SU-DHL-6 (cell line): ENCODE measurements at regions not wholly inside any gene's neighbourhood (a gene's known extent, or its start where the extent isn't known, plus 50 kb on each side); places are given as distances from the start of the nearest gene placed in this dataset.

Source experiments
- H2AFZ ChIP-seq: fragments of 200-600 bp; sonication (generic); 2 replicates; pipeline ENCODE4 v1.6.1; 2014; ENCODE audit warnings: low read depth, mild to moderate bottlenecking, moderate library complexity, mixed read lengths, antibody characterized with exemption, low read length; ENCODE audit not compliant: severe bottlenecking
- H3F3A ChIP-seq: fragments of 200-600 bp; shearing (Covaris generic); 2 replicates; pipeline ENCODE4 v1.6.0; 2016; ENCODE audit warnings: antibody characterized with exemption, mild to moderate bottlenecking; ENCODE audit not compliant: insufficient read depth
- H3K27ac ChIP-seq: fragments of 200-600 bp; sonication (generic); 2 replicates; pipeline ENCODE4 v1.5.1; 2016; ENCODE audit warnings: low read depth, mild to moderate bottlenecking, low read length, moderate library complexity, mixed read lengths
- H3K27me3 ChIP-seq: fragments of 200-600 bp; sonication (generic), shearing (Covaris generic); 2 replicates; pipeline ENCODE4 v1.6.0; 2014; ENCODE audit warnings: mild to moderate bottlenecking, low read length
- H3K36me3 ChIP-seq: fragments of 200-600 bp; sonication (generic); 2 replicates; pipeline ENCODE4 v1.6.1; 2014; ENCODE audit warnings: mild to moderate bottlenecking, low read length, mixed read lengths
- H3K4me2 ChIP-seq: fragments of 300-600, 200-600 bp; shearing (Covaris generic), sonication (generic); 2 replicates; pipeline ENCODE4 v1.6.0; 2014; ENCODE audit warnings: low read length, low read depth, mild to moderate bottlenecking; ENCODE audit not compliant: poor library complexity, severe bottlenecking
- H3K4me3 ChIP-seq: fragments of 200-600 bp; sonication (generic); 2 replicates; pipeline ENCODE4 v1.5.1; 2014; ENCODE audit warnings: antibody characterized with exemption, low read length, mild to moderate bottlenecking, mixed read lengths; ENCODE audit not compliant: insufficient read depth, poor library complexity, severe bottlenecking
- H3K79me2 ChIP-seq: fragments of 200-600 bp; sonication (generic); 2 replicates; pipeline ENCODE4 v1.6.1; 2014; ENCODE audit warnings: mild to moderate bottlenecking, low read length, moderate library complexity; ENCODE audit not compliant: insufficient read depth
- H3K9ac ChIP-seq: fragments of 200-600 bp; sonication (generic); 2 replicates; pipeline ENCODE4 v1.7.0; 2014; ENCODE audit warnings: mild to moderate bottlenecking, low read length
- H3K9me2 ChIP-seq: fragments of 200-600 bp; sonication (generic); replicated peaks from 2 replicates; pipeline ENCODE4 v1.6.1; 2014; ENCODE audit warnings: low read length; ENCODE audit not compliant: insufficient read depth
- H3K9me3 ChIP-seq: fragments of 200-600 bp; sonication (generic); 2 replicates; pipeline ENCODE4 v1.6.1; 2014; ENCODE audit warnings: low read length, mixed read lengths; ENCODE audit not compliant: insufficient read depth
- H4K20me1 ChIP-seq: fragments of 200-600 bp; sonication (generic); 2 replicates; pipeline ENCODE4 v1.6.1; 2014; ENCODE audit warnings: low read depth, mild to moderate bottlenecking, antibody characterized with exemption, low read length, moderate library complexity, mixed read lengths
- CTCF ChIP-seq: fragments of 200-600 bp; sonication (generic); IDR thresholded peaks from one replicate; pipeline ENCODE4 v1.5.1; 2017; ENCODE audit warnings: antibody characterized with exemption, mild to moderate bottlenecking, low read length, moderate library complexity; ENCODE audit not compliant: insufficient read depth, poor library complexity, severe bottlenecking
- EZH2phosphoT487 ChIP-seq: fragments of 200-600 bp; sonication (generic), shearing (Covaris generic); conservative IDR thresholded peaks from 2 replicates; pipeline ENCODE4 v1.6.1; 2018; ENCODE audit warnings: mild to moderate bottlenecking, antibody characterized with exemption, low read length, moderate library complexity, mixed read lengths

GRCh38 chr4:160709546-160709945, 1454.3 kb downstream of the FSTL5 start:
- no peak overlapping the region for H3K27ac ChIP-seq
- no peak overlapping the region for H3K9ac ChIP-seq
- H3K36me3 ChIP-seq: no peaks in the 10 kb centered on the region
- no peaks in the 10 kb centered on the region for H3K79me2 ChIP-seq
- no peaks in the 10 kb centered on the region for H3K27me3 ChIP-seq
- no peaks in the 10 kb centered on the region for H3F3A ChIP-seq
- no peaks in the 10 kb centered on the region for H3K9me3 ChIP-seq
- H3K4me3 ChIP-seq: no peak overlapping the region
- H2AFZ ChIP-seq: no peak overlapping the region
- TF ChIP-seq CTCF: no peak
- no peak overlapping the region for H3K4me2 ChIP-seq
- no peaks in the 10 kb centered on the region for H4K20me1 ChIP-seq
- no peaks in the 10 kb centered on the region for H3K9me2 ChIP-seq

- Histone ChIP-seq H3K27me3 (no peaks in the 10 kb centered on the region), H2AFZ (no peak overlapping the region), H3F3A (no peaks in the 10 kb centered on the region), H3K79me2 (no peaks in the 10 kb centered on the region), H3K36me3 (no peaks in the 10 kb centered on the region), H3K9me3 (no peaks in the 10 kb centered on the region), H3K27ac (no peak overlapping the region), H3K4me3 (no peak overlapping the region), H4K20me1 (no peaks in the 10 kb centered on the region), H3K9ac (no peak overlapping the region), H3K4me2 (no peak overlapping the region), H3K9me2 (no peaks in the 10 kb centered on the region)
- TF ChIP-seq EZH2phosphoT487 (no peak), CTCF (no peak)
Observed at GRCh38 chr4:160716551-160716950, 1447.2 kb downstream of the FSTL5 start.

- no peak for TF ChIP-seq CTCF
- no peak for TF ChIP-seq EZH2phosphoT487
- no peaks in the 10 kb centered on the region for H3F3A ChIP-seq
- H3K27me3 ChIP-seq: no peaks in the 10 kb centered on the region
- H3K79me2 ChIP-seq: no peaks in the 10 kb centered on the region
- no peaks in the 10 kb centered on the region for H3K9me2 ChIP-seq
- no peak overlapping the region for H2AFZ ChIP-seq
- no peak overlapping the region for H3K4me2 ChIP-seq
- no peak overlapping the region for H3K9ac ChIP-seq
- H3K4me3 ChIP-seq: no peak overlapping the region
- H3K9me3 ChIP-seq: no peaks in the 10 kb centered on the region
- H3K27ac ChIP-seq: no peak overlapping the region
- no peaks in the 10 kb centered on the region for H4K20me1 ChIP-seq
- H3K36me3 ChIP-seq: no peaks in the 10 kb centered on the region
Observed at GRCh38 chr4:160717848-160718247, 1446.0 kb downstream of the FSTL5 start.

GRCh38 chr4:160724063-160724462, 1439.7 kb downstream of the FSTL5 start:
- H3K9me2 ChIP-seq: no peaks in the 10 kb centered on the region
- TF ChIP-seq EZH2phosphoT487: no peak
- no peak for TF ChIP-seq CTCF
- no peak overlapping the region for H3K4me2 ChIP-seq
- H3F3A ChIP-seq: no peaks in the 10 kb centered on the region
- no peaks in the 10 kb centered on the region for H4K20me1 ChIP-seq
- no peak overlapping the region for H3K9ac ChIP-seq
- no peak overlapping the region for H2AFZ ChIP-seq
- H3K27me3 ChIP-seq: no peaks in the 10 kb centered on the region
- H3K79me2 ChIP-seq: no peaks in the 10 kb centered on the region
- no peaks in the 10 kb centered on the region for H3K36me3 ChIP-seq
- no peaks in the 10 kb centered on the region for H3K9me3 ChIP-seq
- no peak overlapping the region for H3K27ac ChIP-seq
- H3K4me3 ChIP-seq: no peak overlapping the region
